Daoy (cell line): ENCODE measurements at regions not wholly inside any gene's neighbourhood (a gene's known extent, or its start where the extent isn't known, plus 50 kb on each side); places are given as distances from the start of the nearest gene placed in this dataset.

Experiments used
- DNase-seq: peaks from one replicate; pipeline ENCODE4 v3.0.0-alpha.2; 2015; ENCODE audit warnings: low read depth

DNA sequence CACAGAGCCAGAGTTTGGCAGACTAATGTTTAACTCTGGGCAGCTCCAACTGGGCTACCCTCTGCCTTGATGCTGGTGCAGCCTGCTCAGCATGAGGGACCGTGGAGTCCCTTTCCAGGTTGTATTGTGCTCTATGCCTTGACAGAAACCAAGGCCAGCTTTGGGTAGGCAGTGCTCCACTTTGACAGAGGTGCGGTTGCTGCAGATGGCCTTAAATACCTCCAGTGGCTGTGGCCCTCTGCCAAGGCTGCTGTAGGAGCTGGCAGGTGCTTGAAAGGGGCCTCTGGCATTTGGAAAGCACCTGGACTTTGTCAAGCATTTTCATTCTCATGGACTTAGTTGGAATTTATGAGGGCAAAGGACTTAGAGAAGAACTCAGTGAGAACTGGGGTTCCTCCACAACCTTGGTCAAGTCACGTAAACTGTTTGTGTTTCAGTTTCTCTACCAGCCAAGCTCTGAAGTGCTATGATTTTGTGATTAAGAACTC is 249.7 kb upstream of the ZNF462 start:
- no peak for DNase-seq

GRCh38 chr9:106615118-106615889 is 247.7 kb upstream of the ZNF462 start:
- no peak for DNase-seq

- no peak for DNase-seq
Observed at GRCh38 chr9:106616026-106616425, 246.9 kb upstream of the ZNF462 start.

DNA sequence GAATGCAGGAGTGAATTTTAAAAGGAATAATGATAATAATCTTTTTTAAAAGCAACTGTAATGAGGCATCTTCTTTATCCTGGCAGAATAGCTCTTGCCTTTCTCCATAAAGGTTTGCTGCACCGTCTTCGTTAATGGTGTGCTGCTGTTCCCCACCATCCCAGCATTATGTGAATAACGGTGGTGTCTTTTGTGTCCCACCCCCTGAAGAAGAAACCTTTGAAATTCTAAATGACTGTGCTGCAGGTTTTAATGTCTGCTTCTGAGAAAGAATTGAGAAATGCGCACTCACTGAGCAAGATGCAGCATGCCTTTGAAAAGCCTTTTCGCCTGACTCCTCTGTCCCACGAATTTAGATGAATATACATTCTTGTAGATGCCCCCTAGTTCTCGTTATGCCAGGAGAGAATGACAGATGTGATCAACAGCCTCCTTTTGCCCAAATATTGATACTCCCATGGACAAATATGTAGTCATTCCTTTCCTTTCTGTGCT is 246.1 kb upstream of the ZNF462 start:
- no peak for DNase-seq

GRCh38 chr9:106619211-106619610 is 243.8 kb upstream of the ZNF462 start:
- DNase-seq: peak; percentile 57

DNA sequence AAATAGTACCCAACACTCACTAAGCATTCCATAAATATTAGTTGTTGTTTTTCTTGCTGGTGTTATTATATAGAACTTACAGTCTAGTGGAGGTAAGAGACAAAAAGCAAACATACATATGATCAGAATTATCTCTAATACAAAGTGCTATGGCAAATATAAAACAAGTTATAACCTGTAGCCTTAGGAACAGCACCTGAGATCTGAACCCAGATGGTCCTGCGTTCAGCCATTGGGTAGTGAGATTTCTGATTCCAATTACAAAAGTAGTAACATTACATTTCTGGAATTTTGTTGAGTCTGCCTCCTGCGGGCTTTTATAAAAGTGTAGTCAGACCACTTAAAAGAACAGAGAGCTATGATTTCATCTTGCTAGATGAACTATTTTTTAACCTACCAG is 242.9 kb upstream of the ZNF462 start:
- no peak for DNase-seq

DNA sequence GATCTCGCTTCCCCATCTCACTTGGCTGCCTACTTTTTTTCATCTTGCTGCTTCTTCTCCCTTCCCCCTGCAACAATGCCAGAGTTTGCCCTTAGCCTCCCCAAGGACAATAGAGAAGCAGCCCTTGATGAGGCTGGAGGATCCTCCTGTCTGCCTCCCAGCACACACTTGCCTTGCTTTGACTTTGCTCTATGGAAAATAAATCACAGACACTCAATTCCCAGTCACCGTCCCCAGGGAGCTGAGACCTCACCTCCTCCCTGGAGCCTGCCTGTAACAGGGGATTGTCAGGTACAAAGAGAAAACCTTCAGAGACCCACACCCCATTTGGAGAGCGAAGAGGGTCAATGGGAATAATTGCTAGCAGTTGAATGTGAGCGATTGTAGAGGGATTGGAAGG is 242.1 kb upstream of the ZNF462 start:
- DNase-seq: no peak

- no peak for DNase-seq
Observed at GRCh38 chr9:106621313-106622163, 241.4 kb upstream of the ZNF462 start.

GRCh38 chr9:106622164-106622487 is 240.8 kb upstream of the ZNF462 start:
- no peak for DNase-seq

DNA sequence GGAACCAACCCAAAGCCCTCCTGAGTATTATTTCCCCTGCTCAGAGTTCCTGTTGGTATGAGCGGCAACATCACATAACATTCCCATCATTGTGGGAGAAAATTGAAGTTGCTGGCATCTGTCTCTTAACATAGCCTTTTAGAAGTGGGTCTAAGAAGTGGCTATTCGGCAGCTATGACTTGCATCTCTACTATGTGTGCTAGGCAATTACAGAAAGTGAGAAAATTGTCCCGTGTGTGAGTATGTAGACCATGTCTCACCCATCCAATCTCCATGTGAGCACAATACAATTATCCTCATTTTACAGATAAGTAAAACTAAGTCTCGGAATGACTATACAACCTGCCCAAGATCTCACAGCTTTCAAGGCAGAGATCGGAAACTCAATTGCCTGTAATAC is 239.4 kb upstream of the ZNF462 start:
- DNase-seq: no peak

DNA sequence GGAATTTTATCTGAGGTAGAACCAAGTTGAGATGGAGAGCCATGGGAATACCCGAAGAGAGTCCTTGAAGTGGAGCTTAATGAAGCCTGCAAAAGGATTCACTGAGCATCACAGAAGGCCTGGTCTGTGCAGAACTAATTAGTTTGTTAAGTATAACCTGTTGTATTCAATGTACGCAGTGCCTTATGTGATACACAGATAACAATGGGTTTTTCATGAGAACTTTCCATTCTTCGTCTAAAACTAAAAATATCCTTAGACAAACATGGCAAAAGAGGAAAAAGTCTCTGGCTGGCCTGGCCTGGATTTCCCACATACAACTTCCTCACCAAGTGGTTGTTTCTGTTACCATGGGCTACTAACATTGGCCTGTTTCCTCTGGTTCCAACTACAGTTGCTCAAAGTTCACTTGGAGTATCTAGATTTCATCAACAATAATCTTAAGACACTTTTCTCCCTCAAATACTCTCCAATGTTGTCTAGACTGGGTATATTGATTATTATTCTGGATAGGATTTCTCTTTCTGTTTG is 237.6 kb upstream of the ZNF462 start:
- DNase-seq: no peak

GRCh38 chr9:106626936-106627335 is 236.0 kb upstream of the ZNF462 start:
- DNase-seq: no peak

DNA sequence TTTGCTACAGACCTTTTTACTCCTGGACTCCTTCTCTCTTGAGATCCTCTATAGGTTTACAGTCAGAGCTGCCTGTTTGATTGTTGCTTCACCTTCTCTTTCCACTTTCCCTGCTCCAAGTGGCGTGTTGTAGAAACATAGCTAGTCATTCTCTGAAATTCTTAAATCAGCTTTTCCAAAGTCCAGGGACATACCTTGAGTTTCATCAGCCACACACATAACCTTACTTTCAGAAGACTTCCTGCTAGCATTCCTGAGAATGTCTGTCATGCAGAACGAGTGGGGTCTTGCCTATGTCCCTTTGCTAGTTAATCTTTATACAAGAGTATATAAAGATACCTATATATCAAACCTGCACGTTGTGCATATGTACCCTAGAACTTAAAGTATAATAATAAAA is 230.3 kb upstream of the ZNF462 start:
- DNase-seq: no peak

DNA sequence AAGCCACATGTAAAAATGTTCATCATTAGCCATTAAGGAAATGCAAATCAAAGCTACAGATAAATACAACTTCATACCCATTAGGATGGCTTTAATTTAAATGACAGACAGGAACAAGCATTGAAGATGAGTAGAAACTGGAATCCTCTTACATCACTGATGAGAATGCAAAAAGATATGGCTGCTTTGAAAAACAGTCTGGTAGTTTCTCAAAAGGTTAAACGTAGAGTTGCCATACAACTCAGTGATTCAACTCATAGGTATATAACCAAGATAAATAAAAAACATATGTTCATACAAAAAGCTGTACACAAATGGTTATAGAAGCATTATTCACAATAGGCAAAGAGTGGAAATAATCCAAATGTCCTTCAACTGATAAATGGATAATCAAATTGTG is 228.8 kb upstream of the ZNF462 start:
- no peak for DNase-seq

DNA sequence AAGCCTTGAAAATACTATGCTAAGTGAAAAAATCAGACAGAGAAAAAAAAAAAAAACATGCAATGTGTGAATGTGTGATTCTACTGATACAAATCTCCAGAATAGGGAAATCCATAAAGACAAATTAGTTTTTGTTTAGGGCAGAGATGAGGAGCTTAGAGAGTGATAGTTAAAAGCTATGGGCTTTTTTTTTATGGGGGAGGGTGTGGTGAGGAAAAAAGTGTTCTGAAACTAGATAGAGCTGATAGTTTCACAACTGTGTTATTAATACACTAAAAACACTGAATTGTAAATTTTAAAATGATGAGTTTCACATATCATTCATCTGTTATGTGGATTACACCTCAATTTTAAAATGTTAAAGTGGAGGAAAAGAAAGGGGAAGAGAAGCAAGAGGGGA is 228.3 kb upstream of the ZNF462 start:
- DNase-seq: no peak

- no peak for DNase-seq
Observed at GRCh38 chr9:106637486-106637885, 225.5 kb upstream of the ZNF462 start.

GRCh38 chr9:106639873-106640568 is 222.9 kb upstream of the ZNF462 start:
- no peak for DNase-seq

DNA sequence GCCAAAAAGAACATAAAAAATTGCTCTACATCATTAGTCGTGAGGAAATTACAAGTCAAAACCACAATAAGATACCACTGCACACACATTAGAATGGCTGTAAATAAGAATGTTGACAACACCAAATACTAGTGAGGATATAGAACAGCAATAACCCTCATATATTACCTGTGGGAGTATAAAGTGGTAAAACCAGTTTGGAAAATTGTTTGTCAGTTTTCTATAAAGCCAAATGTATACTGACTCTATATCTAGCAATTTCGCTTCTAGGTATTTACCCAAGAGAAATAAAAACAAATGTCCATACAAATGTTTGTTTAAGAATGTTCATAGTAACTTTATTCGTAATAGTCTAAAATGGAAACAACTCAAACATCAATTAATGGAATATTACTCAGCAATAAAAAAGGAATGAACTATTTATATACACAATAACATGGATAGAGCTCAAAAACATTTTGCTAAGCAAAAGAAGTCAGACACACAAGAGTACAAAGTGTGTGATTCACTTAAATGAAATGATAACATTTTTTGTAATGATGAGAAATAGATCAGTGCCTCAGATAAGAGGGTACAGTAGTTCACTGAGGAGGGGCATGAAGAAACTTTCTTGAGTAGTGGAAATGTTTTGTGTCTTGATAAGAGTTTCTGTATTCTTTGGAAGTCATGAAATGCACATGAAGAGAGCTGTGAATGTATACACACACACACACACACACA is 219.6 kb upstream of the ZNF462 start:
- no peak for DNase-seq

DNA sequence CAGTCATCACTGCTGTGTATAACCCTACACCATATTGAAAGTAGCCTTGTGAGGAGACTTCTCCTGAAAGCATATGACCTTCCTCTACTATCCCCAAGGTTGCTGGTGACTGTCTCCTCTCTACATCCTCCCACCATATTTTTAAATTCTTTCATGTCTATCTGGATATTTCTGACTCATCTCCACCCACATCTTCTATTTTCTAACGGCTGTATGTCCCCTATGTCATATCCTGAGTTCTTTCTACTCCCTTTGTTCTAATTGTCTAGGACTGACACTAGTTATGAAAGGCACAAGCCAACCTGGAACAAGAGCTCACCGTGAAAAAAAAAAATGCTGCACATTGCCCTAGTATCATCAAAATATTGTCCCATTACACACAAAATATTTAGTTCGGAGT is 218.3 kb upstream of the ZNF462 start:
- DNase-seq: peak; percentile 8

- DNase-seq: no peak
Observed at GRCh38 chr9:106648799-106649198, 214.2 kb upstream of the ZNF462 start.

DNA sequence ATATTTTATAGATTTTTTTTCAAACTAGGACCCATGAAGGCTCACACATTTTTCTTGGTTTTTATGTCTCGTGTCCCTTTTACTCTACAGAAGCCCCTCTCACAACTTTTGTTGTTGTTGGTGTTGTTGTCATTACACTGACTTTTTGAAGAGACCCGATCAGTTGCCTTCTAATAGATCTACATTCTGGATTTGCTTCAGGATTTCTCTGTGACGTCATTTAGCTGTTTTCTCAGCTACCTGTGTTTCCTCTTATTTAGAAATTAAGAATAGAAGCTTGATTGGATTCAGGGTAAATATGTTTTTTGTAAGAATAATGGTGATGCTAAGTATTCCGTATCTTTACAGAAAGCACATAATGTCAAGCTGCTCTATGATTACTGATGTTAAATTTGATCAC is 213.3 kb upstream of the ZNF462 start:
- DNase-seq: no peak

DNA sequence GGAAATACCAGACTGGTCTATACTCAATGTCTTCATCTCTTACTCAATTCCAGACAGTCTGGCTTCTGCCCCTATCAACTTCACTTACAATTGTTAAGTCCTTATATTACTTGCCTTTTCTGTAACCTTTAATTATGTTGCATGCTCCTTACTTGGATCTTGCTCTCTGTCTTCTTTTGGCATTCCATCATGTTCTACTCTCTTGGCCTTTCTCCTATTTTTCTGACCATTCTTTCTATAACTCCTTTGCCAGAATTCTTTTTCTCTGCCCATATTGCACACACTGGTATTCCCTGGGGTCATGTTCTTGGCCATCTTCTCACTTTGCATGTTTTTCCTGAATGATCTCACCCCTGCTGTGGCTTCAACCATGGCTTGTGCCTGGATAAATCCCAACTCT is 209.8 kb upstream of the ZNF462 start:
- no peak for DNase-seq
